Endothelial cell (in vitro differentiated cells): ENCODE measurements at regions not wholly inside any gene's neighbourhood (a gene's known extent, or its start where the extent isn't known, plus 50 kb on each side); places are given as distances from the start of the nearest gene placed in this dataset.

Experiments
- DNase-seq: peaks from one replicate; pipeline ENCODE4 v3.0.0; 2021; ENCODE audit warnings: low spot score
- H3K27ac Mint-ChIP-seq: one replicate; pipeline ENCODE4 v1.8.0; 2021; ENCODE audit warnings: mixed read lengths, inconsistent platforms; ENCODE audit not compliant: unreplicated experiment
- H3K27me3 Mint-ChIP-seq: one replicate; pipeline ENCODE4 v1.8.0; 2021; ENCODE audit warnings: mild to moderate bottlenecking, moderate library complexity, mixed read lengths, inconsistent platforms; ENCODE audit not compliant: unreplicated experiment
- H3K36me3 Mint-ChIP-seq: one replicate; pipeline ENCODE4 v1.8.0; 2021; ENCODE audit warnings: mild to moderate bottlenecking, low read depth, mixed read lengths, inconsistent platforms; ENCODE audit not compliant: unreplicated experiment
- H3K4me1 Mint-ChIP-seq: one replicate; pipeline ENCODE4 v1.8.0; 2021; ENCODE audit warnings: mild to moderate bottlenecking, mixed read lengths, inconsistent platforms; ENCODE audit not compliant: unreplicated experiment
- H3K4me3 Mint-ChIP-seq: one replicate; pipeline ENCODE4 v1.8.0; 2021; ENCODE audit warnings: mild to moderate bottlenecking, mixed read lengths, inconsistent platforms; ENCODE audit not compliant: unreplicated experiment
- H3K9me3 Mint-ChIP-seq: one replicate; pipeline ENCODE4 v1.8.0; 2021; ENCODE audit warnings: mixed read lengths, inconsistent platforms; ENCODE audit not compliant: unreplicated experiment
- CTCF ChIP-seq: fragments of 200-600 bp; sonication (generic); IDR thresholded peaks from one replicate; pipeline ENCODE4 v1.5.0; 2021; ENCODE audit warnings: antibody characterized with exemption; ENCODE audit not compliant: unreplicated experiment

- Mint-ChIP-seq H3K36me3 (no peaks in the 10 kb centered on the region), H3K4me1 (no peaks in the 10 kb centered on the region), H3K9me3 (peaks cover 4% of the 10 kb centered on the region), H3K4me3 (no peak overlapping the region), H3K27ac (no peak overlapping the region), H3K27me3 (peaks cover 1% of the 10 kb centered on the region)
- no peak for TF ChIP-seq CTCF
- DNase-seq, result no peak
These were observed 1627.6 kb upstream of the ZEB2 start for GRCh38 chr2:146147448-146148012.

GRCh38 chr2:146143971-146144370 is 1624.1 kb upstream of the ZEB2 start:
- TF ChIP-seq CTCF, result no peak
- DNase-seq, result no peak
- Mint-ChIP-seq H3K4me1 (no peaks in the 10 kb centered on the region), H3K4me3 (no peak overlapping the region), H3K27me3 (peaks cover 1% of the 10 kb centered on the region), H3K9me3 (no peaks in the 10 kb centered on the region), H3K27ac (no peak overlapping the region), H3K36me3 (no peaks in the 10 kb centered on the region)

GRCh38 chr2:146138820-146139219 is 1618.9 kb upstream of the ZEB2 start:
- Mint-ChIP-seq H3K27ac (no peak overlapping the region), H3K4me3 (no peak overlapping the region), H3K27me3 (no peaks in the 10 kb centered on the region), H3K9me3 (peaks cover 12% of the 10 kb centered on the region), H3K36me3 (no peaks in the 10 kb centered on the region), H3K4me1 (no peaks in the 10 kb centered on the region)
- TF ChIP-seq CTCF, result no peak
- no peak for DNase-seq

GRCh38 chr2:146135245-146135644 is 1615.3 kb upstream of the ZEB2 start:
- H3K9me3 Mint-ChIP-seq, result peaks cover 12% of the 10 kb centered on the region
- H3K36me3 Mint-ChIP-seq, result no peaks in the 10 kb centered on the region
- no peaks in the 10 kb centered on the region for H3K4me1 Mint-ChIP-seq
- no peak overlapping the region for H3K27ac Mint-ChIP-seq
- TF ChIP-seq CTCF, result no peak
- DNase-seq, result no peak
- no peaks in the 10 kb centered on the region for H3K27me3 Mint-ChIP-seq
- H3K4me3 Mint-ChIP-seq, result no peak overlapping the region

- no peak for DNase-seq
- Mint-ChIP-seq H3K27me3 (no peaks in the 10 kb centered on the region), H3K27ac (no peak overlapping the region), H3K4me1 (no peaks in the 10 kb centered on the region), H3K36me3 (no peaks in the 10 kb centered on the region), H3K9me3 (peaks cover 5% of the 10 kb centered on the region), H3K4me3 (no peak overlapping the region)
- TF ChIP-seq CTCF, result no peak
These were observed 1611.9 kb upstream of the ZEB2 start for GRCh38 chr2:146131785-146132184.
